ENCODE measurements at regions not wholly inside any gene's neighbourhood (a gene's known extent, or its start where the extent isn't known, plus 50 kb on each side); places are given as distances from the start of the nearest gene placed in this dataset.
"Not testable (repeated sequence)": the region's sequence is repeated elsewhere in the genome, so short reads cannot be mapped to it uniquely, and the experiment has no call there.

DNA sequence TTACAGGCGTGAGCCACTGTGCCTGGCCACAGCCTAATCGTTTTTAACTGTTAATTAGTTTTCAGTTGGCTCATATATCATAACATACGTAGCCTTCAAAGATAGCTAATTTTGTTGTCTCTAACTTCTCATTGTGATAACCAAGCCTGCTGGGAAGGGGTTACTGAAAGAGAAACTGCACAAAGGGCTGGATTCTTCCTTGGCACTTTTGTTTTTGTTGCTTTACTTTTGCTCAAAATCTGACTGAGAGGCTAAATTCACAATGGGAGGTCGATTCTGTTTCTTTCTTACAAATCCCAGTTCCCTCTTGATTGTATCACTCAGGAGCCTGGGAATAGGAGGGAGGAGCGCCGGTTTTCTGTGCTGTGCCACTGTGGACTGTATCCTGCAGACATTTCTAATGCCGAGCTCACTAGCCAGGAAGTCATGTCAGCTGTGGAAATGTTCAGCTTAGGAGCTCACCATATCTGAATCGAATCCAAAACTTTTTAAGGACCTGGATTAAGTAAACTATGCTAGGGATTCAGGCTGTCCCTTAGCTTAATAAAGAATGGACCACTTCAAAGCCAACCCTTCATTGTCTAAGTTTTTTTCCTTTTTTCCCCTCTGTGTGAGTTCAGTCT is 120.5 kb upstream of the FAT1 start:
- DNase-seq (ENCODE audit: low spot score), result no peak
- POLR2A ChIA-PET (ENCODE audit: low non-redundant PET), result no interaction called here
- peak overlapping the region; percentile 67 for H3K27ac ChIP-seq
- TF ChIP-seq, protein P1, sequence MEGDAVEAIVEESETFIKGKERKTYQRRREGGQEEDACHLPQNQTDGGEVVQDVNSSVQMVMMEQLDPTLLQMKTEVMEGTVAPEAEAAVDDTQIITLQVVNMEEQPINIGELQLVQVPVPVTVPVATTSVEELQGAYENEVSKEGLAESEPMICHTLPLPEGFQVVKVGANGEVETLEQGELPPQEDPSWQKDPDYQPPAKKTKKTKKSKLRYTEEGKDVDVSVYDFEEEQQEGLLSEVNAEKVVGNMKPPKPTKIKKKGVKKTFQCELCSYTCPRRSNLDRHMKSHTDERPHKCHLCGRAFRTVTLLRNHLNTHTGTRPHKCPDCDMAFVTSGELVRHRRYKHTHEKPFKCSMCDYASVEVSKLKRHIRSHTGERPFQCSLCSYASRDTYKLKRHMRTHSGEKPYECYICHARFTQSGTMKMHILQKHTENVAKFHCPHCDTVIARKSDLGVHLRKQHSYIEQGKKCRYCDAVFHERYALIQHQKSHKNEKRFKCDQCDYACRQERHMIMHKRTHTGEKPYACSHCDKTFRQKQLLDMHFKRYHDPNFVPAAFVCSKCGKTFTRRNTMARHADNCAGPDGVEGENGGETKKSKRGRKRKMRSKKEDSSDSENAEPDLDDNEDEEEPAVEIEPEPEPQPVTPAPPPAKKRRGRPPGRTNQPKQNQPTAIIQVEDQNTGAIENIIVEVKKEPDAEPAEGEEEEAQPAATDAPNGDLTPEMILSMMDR (conservative IDR thresholded peaks at IDR 0.05; ENCODE audit: low read depth), result no peak
- CTCF ChIA-PET, result no interaction called here

DNA sequence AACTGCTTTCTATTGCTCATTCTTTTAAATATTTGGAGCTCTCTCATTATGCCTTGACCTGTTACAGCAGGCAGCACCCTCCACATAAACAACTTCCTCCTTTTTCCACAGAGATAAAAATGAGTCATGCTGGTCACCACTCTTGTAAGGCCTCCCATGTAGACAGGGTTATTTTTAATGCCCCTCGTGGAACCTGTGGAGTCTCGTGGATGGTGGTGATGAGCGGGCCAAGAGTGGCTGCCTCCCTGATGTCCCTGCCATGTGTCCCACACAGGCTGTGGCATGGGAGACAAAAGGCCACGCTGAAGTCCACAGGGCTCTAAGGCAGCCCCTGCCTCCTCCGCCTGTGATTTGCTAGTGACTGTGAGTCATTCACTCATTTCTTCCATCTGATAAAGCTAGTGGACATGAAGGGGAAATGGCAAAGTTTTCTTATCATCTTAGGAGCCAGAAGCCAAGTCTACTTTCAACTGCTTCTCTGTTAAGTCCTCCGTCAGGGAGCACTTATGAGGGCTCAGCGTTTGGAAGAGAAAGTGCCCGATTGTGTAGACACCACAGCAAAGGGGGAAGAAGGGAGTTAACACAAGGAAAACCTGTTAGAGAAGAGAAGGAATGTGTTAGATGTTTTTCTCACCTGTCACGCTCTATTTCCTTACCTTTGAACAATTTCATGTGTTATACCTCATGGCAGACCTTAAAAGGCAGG is 121.6 kb upstream of the FAT1 start:
- TF ChIP-seq, protein P1 (conservative IDR thresholded peaks at IDR 0.05; ENCODE audit: low read depth), result no peak
- ChIA-PET POLR2A (ENCODE audit: low non-redundant PET) (no interaction called here), CTCF (interaction anchor here (0.6 to 0.7 kb wide), 2 partner anchors 93 to 118 kb away, joined by 3 to 5 read pairs; no protein-coding TSS in a partner anchor)
- peak; percentile 82 for DNase-seq (ENCODE audit: low spot score)
- H3K27ac ChIP-seq, result peak overlapping the region; percentile 85

DNA sequence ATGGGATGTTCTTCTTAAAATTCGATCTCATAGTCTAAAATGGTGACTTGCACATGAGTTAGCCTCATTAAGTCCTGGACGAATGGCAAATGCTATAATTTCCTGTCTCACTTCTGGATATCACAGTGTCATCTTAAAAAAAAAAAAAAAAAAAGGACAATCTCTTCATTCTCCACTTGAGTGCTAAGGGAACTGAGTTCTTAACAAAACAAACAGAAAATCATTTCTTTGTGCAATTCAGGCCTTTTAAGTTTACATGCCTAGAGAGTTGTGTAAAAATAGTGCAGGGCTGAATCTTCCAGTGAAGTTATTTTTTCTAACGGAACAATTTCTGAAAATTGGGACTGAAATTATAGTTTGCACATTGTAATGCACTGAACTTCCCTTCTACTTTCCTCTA is 122.8 kb upstream of the FAT1 start:
- DNase-seq (ENCODE audit: low spot score), result no peak
- TF ChIP-seq, protein P1 (conservative IDR thresholded peaks at IDR 0.05; ENCODE audit: low read depth), result no peak
- POLR2A ChIA-PET (ENCODE audit: low non-redundant PET), result no interaction called here
- CTCF ChIA-PET, result interaction anchor here (0.6 to 0.7 kb wide), 3 partner anchors 46 to 119 kb away, joined by 3 to 5 read pairs (median 3); no protein-coding TSS in a partner anchor
- H3K27ac ChIP-seq, result no peak overlapping the region

DNA sequence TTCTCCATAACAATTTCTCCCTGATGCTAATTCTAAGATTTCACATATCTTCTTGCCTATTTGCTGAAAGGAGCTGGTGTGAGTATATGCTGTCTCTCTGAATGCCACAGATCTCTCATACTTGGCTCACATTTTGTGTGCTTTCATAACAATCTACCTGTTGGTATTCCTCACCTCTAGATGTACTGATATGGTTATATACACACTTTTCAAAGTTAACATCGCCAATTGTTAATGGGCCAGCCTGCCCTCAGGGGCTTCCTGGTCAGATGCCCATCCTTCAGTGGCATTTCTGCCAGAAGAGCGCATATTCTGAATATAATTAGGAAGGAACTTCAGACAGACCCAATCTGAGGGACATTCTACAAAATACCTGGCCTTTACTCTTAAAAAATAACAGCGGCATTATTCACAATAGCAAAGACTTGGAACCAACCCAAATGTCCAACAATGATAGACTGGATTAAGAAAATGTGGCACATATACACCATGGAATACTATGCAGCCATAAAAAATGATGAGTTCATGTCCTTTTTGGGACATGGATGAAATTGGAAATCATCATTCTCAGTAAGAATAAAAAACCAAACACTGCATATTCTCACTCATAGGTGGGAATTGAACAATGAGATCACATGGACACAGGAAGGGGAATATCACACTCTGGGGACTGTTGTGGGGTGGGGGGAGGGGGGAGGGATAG is 123.9 kb upstream of the FAT1 start:
- DNase-seq (ENCODE audit: low spot score); POLR2A ChIA-PET (ENCODE audit: low non-redundant PET); H3K27ac ChIP-seq; CTCF ChIA-PET: not testable (repeated sequence)

DNA sequence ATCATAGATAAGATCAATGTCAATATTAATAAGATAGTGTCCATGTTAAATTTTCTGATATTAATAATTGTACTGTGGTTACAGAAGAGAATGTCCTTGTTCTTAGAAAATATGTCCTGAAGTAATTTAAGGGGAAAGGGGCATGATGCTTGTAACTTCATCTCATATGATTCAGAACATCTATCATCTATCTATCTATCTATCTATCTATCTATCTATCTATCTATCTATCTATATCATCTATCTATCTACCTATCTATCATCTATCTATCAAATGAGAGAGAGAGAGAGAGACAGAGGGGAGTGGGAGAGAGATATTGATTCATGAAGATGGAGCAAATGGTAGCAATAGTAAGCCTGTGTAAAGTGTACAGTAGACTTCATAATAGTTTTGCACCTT is 124.8 kb upstream of the FAT1 start:
- ChIA-PET POLR2A (ENCODE audit: low non-redundant PET) (no interaction called here), CTCF (interaction anchor here (0.7 kb wide), 1 partner anchor 81 kb away, joined by 3 read pairs; no protein-coding TSS in a partner anchor)
- no peak for DNase-seq (ENCODE audit: low spot score)
- H3K27ac ChIP-seq, result no peak overlapping the region
- TF ChIP-seq, protein P1 (conservative IDR thresholded peaks at IDR 0.05; ENCODE audit: low read depth), result no peak

DNA sequence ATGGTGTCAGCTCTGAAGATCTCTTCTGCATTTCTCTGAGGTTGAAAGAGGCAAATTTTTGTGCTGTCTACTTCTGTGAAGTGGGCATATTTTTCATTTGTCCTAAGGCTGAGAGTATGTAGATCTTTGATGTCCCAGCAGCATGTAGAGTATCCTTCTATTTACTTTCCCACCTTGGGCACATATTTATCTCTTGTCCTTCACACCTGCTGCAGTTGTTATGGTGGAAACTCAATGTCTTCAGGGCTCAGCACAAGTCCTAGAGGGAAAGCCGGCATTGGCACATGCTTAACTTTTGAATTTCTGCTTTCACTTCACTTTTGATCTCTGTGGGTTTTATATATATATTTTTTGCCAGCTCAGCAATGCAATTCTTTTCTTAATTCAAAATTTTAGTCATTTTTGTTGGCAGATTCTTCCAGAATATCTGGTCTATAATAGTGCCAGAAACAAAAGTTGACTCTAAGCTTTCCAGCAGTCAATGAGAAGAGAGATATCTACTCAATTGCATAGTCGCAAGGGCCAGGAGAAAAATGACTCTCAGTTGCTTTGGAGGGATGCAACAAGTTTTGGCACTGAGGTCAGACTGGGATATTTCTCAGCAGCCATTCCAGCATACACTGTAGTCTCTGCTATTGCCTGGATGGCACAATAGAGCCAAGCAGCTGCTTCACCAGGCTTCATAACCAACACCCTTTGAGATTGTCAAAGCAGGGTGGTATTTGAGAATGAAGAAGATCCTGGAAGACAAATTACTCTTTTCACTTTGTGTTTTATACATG is 127.8 kb upstream of the FAT1 start:
- no peak for DNase-seq (ENCODE audit: low spot score)
- TF ChIP-seq, protein P1 (conservative IDR thresholded peaks at IDR 0.05; ENCODE audit: low read depth), result no peak
- CTCF ChIA-PET, result interaction anchor here (0.7 kb wide), 1 partner anchor 1378 kb away, joined by 4 read pairs; no protein-coding TSS in a partner anchor
- no peak overlapping the region for H3K27ac ChIP-seq
- POLR2A ChIA-PET (ENCODE audit: low non-redundant PET), result no interaction called here

Measured in RWPE1 (cell line).